HCT116 (cell line): ENCODE measurements at regions not wholly inside any gene's neighbourhood (a gene's known extent, or its start where the extent isn't known, plus 50 kb on each side); places are given as distances from the start of the nearest gene placed in this dataset.

Experiments used
- CEBPB ChIP-seq: IDR thresholded peaks from 2 replicates; pipeline ENCODE4 v1.6.1; 2012; ENCODE audit warnings: low read depth
- EZH2 ChIP-seq: fragments of 200-600 bp; sonication (generic); IDR thresholded peaks from 2 replicates; pipeline ENCODE4 v1.6.1; 2017; ENCODE audit warnings: antibody characterized with exemption, mixed run types
- EZH2phosphoT487 ChIP-seq: fragments of 200-600 bp; IDR thresholded peaks from 2 replicates; pipeline ENCODE4 v1.6.1; 2018; ENCODE audit warnings: antibody characterized with exemption, borderline replicate concordance
- POLR2A ChIP-seq: IDR thresholded peaks from 2 replicates; pipeline ENCODE4 v1.7.0; 2011; ENCODE audit warnings: borderline replicate concordance; ENCODE audit not compliant: insufficient read depth, insufficient read length; ENCODE audit errors: extremely low read depth
- POLR2AphosphoS5 ChIP-seq: IDR thresholded peaks from 2 replicates; pipeline ENCODE4 v1.6.1; 2011; ENCODE audit warnings: mild to moderate bottlenecking, low read depth, low read length, moderate library complexity
- RAD21 ChIP-seq: IDR thresholded peaks from 2 replicates; pipeline ENCODE4 v1.6.1; 2012; ENCODE audit warnings: low read depth, mild to moderate bottlenecking
- REST ChIP-seq: IDR thresholded peaks from 2 replicates; pipeline ENCODE4 v1.6.1; 2012; ENCODE audit warnings: low read depth
- SRF ChIP-seq: IDR thresholded peaks from 2 replicates; pipeline ENCODE4 v1.6.1; 2012; ENCODE audit warnings: low read depth
- TCF7L2 ChIP-seq: IDR thresholded peaks from 2 replicates; pipeline ENCODE4 v1.7.0; 2011; ENCODE audit warnings: borderline replicate concordance, inconsistent platforms; ENCODE audit not compliant: insufficient read depth, insufficient read length; ENCODE audit errors: extremely low read depth
- TF ChIP-seq, protein P1 (sequence below), 3 experiments: fragments of 200-600 bp in 1 of 3; sonication (generic) in 1 of 3; IDR thresholded peaks in 2 of 3; conservative IDR thresholded peaks in 1 of 3; 2 replicates each; pipeline ENCODE4 v1.5.1; 2012 to 2017; ENCODE audit warnings: low read depth in 2 of 3, low read length in 2 of 3, antibody characterized with exemption in 1 of 3, borderline replicate concordance in 1 of 3, control low read depth in 1 of 3, mild to moderate bottlenecking in 1 of 3, mixed read lengths in 1 of 3, mixed run types in 1 of 3, moderate library complexity in 1 of 3; ENCODE audit not compliant: insufficient read depth in 1 of 3

GRCh38 chr1:199373139-199373538, 654.4 kb upstream of the NR5A2 start:
- TF ChIP-seq, protein P1, sequence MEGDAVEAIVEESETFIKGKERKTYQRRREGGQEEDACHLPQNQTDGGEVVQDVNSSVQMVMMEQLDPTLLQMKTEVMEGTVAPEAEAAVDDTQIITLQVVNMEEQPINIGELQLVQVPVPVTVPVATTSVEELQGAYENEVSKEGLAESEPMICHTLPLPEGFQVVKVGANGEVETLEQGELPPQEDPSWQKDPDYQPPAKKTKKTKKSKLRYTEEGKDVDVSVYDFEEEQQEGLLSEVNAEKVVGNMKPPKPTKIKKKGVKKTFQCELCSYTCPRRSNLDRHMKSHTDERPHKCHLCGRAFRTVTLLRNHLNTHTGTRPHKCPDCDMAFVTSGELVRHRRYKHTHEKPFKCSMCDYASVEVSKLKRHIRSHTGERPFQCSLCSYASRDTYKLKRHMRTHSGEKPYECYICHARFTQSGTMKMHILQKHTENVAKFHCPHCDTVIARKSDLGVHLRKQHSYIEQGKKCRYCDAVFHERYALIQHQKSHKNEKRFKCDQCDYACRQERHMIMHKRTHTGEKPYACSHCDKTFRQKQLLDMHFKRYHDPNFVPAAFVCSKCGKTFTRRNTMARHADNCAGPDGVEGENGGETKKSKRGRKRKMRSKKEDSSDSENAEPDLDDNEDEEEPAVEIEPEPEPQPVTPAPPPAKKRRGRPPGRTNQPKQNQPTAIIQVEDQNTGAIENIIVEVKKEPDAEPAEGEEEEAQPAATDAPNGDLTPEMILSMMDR (IDR thresholded peaks at IDR 0.05 in 2 of 3, conservative IDR thresholded peaks at IDR 0.05 in 1 of 3; ENCODE audit: borderline replicate concordance in 1 of 3, insufficient read depth in 1 of 3, low read depth in 2 of 3, low read length in 2 of 3) = no peak
- TF ChIP-seq TCF7L2 = no peak
- no peak for TF ChIP-seq EZH2phosphoT487
- TF ChIP-seq POLR2AphosphoS5 = no peak
- no peak for TF ChIP-seq EZH2
- TF ChIP-seq POLR2A = no peak
- no peak for TF ChIP-seq RAD21
- no peak for TF ChIP-seq REST
- no peak for TF ChIP-seq CEBPB
- no peak for TF ChIP-seq SRF
